HG02678 (cell line): ENCODE measurements at regions not wholly inside any gene's neighbourhood (a gene's known extent, or its start where the extent isn't known, plus 50 kb on each side); places are given as distances from the start of the nearest gene placed in this dataset.

Source experiments
- ATAC-seq: cut with Tn5 transposase; IDR thresholded peaks from one replicate; pipeline ENCODE4 v1.9.1; 2021; ENCODE audit warnings: mild to moderate bottlenecking, moderate library complexity; ENCODE audit not compliant: unreplicated experiment

DNA sequence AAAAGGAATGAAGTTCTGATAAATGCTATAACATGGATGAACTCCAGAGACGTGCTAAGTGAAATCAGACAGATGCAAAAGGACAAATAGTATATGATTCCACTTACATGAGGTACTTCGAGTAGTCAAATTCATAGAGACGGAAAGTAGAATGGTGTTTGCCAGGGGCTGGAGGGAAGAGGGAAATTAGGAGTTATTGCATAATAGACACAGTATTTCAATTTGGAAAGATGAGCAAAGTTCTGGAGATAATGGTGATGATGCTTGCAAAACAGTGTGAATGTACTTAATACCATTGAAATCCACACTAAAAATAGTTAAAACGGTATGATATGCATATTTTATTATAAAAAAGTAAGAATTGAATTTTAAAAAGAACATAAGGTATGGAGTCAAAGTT, 84.9 kb upstream of the STXBP5 start:
- no peak for ATAC-seq

DNA sequence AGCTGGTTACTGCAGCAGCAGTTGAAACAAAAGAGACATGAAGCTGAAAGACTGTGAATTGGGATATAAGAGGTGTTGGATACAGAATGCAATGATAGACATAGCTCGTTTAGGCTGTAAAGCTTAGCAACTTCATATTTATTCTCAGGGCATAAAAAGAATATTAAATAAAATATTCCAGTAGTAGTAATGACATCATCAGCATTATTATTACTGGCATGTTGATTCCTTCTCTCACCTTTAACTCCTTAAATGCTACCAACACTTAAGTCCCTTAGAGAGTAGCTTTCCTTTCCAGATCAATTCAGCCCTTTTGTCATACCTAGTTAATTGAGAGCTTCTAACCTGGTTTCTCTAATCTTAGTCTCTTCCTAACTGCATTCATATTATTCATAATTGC, 81.4 kb upstream of the STXBP5 start:
- ATAC-seq = no peak

DNA sequence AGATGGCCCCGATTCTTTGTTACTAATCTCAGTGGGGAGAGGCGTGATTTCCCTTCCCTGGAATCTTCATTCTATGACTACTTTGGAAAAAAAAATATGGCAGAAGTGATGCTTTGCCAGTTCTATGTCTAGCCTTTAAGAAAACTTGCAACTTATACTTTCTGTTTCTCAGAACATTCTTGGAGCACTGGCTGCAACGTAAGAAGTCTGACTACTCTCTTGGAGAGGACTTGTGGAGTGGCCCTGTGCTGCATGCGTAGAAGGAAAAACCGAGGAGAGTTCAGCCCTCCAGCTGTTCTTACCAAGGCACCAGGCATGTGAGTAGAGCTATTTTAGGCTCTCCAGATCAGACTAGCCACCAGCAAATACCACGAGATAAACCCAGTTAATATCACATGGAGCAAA, 77.6 kb upstream of the STXBP5 start:
- ATAC-seq = no peak

DNA sequence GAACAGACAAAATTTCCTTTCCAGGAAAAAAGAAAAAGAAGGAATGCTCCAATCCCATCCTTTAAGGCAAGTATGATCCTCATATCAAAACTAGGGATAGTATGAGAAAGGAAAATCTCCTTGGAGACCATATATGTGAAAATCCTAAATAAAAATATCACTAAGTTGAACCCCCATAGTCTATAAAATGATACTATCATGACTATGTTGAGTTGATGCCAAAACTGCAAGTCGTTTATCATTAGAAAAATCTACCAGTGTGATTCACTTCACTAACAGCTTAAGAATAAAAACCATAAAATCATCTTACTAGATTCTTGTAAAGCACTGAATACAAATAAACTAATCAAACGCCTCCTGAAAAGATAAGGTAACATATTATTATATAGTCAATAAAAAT, 76.6 kb upstream of the STXBP5 start:
- ATAC-seq = no peak

DNA sequence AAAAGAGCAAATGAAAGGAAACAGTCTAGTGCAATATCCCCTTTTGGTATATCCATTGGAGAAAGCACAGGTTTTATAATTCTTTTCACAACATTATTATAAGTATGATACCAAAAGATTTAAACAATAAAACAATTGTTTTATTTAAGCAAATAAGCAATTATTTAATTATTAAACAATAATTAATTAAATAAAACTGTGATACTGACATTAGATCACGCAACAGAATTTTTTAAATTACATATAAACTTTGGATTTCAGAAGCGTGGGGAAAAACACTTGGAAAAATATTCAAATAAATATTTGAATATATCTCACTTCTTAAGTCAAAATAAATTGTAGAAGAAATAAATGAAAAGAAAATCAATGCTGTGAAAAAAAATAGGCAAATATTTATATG, 76.2 kb upstream of the STXBP5 start:
- no peak for ATAC-seq

DNA sequence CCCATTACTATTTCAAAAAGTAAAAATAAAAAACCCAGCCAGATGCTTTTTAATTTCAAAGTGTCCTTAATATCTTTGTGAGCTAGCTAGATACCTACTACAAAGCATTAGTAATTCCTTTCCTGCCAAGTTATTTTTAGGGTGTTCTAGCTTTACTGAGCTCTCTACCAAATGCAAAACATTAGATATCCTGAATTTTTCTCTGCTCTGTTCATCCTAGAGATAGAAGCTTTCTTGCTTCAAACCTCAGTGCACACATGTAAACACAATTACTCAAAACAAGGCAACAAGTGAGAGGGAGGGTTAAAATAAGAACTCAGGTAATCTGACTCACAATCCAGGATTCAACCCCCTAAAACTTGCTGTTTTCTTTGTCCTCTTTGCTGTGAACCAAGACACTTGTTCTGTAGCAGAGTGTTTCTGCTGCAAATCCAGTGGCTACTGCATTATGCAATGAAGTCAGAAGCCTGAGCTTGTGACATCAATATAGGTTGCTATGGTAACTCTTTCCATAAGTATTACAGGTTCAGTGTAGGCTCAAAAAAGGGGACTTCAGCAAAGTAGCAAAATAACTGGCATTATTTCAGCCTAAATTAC, 72.6 kb upstream of the STXBP5 start:
- ATAC-seq = no peak

DNA sequence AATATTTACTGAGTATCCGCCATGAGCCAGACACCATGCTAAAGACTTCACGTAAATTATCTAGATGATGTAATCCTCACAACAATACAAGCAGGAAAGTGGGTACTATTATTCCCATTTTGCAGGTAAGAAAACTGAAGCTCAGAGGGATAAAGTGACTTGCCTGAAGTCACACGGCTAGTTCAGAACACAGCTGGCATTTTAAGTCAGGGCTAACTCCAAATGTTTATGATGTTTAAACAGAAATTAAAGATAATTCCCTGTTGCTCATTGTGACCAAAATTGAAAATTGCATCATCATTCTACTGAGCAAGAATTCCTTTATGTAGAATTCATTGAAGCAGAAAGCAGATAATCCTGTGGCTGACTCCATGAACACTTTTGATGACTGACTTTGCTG, 71.3 kb upstream of the STXBP5 start:
- no peak for ATAC-seq

DNA sequence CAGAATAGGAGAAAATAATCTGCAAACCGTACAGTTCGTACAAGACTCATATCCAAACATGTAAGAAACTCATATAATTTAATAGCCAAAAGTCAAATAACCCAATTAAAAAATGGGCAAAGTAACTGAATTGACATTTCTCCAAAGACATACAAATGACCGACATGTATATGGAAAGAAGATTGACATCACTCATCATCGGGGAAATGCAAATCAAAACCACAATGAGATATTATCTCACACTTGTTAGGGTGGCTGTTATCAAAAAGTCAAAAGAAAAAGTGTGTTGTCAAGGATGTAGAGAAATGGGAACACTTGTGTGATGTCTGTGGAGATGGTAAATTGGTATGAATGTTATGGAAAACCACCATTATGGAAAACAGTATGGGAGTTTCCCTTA, 70.5 kb upstream of the STXBP5 start:
- no peak for ATAC-seq

DNA sequence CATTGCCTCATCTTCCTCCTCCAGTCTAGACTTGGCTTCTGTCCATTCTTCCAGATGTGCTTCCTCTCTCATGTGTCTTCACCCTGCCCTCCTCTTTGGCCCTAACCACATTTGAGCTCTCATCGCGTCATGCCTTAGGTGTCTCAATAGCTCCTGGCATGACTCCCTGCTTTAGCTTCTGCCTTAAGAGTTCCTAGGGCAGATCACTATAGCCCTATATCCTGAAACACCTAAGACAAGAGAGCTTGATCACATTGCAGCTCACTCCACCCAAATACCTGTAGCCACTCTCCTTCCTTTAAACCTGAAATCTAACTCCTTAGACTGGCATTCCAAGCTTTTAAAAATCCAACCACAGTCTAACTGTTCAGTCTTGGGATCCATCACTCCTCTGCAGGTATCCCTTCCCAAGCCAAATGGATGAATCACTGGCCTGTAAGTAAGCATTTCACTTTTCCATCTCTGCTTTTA, 69.0 kb upstream of the STXBP5 start:
- no peak for ATAC-seq

DNA sequence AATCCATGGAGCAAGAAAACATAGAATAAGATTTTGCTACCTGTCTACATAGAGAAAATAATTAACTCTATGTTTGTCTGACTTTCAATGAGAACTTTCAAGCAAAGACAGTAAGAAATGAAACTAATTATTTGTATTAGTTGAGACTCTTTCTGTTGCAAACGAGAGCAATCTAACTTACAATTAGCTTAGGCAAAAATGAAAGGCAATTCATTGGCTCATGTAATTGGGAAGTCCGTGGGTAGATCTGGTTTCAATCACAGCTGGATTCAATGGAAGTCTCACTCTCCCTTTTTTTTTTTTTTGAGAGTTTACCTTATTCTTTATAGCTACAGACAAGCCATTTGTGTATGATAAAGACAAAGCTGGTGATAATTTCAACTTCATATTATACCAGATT, 68.2 kb upstream of the STXBP5 start:
- no peak for ATAC-seq

DNA sequence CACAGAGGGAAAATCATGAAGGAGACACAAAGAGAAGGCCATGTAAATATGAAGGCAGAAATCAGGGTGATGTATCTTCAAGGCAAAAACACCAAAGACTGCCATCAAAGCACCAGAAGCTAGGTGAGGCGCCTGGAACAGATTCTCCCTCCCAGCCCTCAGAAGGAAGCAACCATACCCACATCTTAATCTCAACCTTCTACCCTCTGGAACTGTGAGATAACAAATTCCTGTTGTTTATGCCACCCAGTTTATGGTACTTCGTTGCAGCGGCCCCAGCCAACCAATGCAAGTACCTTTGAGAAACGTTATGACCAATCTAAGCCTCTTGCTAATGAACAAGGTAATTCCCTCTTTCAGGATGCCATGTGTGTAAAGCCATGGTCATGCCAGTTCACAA, 66.2 kb upstream of the STXBP5 start:
- ATAC-seq = no peak

DNA sequence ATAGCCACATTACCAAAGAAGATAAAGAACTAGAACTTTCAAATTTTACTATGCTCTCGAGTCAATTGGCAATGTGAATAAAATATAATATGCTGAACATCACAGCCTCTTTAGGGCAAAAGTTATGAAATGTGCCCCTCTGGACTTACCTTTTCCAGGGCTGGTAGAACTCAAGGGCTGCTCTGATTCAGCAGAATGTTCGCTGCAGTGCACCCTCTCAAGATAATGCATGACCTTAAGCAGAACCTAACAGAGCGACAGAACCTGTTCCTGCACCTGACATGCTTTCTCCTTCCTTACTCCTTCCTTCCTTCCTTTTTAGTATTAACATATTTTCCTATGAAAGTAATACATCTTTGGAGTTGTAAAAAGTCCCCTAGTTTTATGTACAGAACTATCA, 65.4 kb upstream of the STXBP5 start:
- ATAC-seq = no peak

DNA sequence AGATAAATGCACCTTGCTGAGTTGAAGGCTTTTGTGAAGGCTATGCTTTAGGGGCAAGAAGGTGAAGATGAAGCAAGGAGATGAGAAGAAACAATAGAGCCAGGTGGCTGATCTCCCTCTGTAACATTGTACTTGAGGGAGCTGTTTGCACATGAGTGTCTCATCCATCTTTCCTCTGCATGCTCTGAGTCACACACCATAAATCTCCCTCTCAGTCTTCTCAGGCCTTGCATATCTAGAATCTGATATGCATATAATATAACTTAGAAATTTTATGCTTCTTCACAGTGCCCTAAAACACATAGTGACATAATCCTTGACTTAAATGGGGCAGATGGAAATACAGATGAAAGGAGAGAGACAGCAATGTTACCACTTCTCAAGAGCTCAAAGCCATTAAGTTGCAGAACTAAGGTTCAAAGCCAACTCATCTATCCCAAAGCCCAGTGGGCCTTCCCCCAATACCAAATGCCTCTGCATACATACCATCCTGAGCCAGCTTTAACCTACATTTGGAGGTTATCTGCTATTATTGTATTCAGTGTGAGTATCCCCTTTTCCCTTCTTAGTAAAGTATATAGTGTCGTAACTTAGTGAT, 62.4 kb upstream of the STXBP5 start:
- ATAC-seq = no peak

DNA sequence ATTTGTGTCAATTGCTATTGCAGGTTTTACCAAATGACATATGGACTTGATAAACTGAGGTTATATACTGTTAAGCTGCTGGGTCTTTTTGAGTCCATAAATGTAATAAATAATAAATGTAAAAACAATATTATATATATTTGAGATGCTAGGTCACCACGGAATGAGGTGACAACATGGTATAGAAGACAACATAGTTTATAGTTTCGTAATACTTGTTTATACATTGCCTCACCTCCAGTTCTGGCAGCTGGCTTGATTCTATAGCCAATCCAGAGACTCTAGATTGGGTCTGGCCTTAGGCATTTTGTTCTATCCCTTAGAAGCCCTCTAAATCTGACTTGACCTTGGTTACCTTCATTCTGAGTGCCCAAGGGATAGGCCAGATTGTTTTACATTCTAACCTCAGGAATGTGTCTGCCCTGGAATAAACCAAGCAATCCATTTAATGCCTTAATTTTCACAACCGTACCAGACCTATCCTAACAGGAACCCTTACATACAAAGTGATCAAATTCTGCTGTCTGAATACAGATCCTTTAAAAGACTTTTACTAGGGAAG, 61.5 kb upstream of the STXBP5 start:
- no peak for ATAC-seq

DNA sequence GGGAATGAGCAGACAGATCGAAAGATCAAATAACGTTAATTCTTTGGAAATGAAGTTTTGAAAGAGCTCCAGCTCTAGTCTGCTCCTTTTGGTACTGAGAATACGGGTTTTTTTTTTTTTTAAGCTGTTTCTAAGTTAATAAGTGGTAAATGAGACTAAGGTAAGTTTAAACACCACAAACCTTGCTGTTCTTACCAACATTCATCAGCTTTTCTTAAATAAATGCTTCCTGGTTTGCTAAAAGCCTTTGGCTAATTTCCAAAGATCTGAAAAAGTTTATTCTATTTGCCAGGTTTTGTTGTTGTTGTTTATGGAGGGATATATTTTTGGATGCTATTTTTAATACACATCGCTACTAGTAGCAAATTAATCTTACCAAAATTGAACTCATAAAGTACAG, 55.1 kb upstream of the STXBP5 start:
- no peak for ATAC-seq

DNA sequence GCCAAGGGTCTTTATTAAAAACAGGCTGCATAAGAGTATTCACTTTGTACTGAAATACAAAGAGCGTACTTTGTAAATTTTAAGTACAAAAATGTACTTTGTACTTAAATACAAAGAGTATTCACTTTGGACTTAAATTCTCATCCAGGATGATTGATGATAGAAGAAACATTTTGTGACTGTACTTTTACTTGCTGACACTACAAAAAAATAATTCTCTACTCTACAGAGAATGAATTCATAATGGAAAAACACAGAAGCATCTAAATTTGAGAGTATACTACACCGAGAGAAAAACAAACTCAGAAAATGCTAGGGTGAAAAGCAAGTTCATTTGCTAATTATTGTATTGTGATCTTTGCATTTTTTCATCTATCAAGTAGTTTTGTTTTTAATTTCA, 54.4 kb upstream of the STXBP5 start:
- no peak for ATAC-seq

DNA sequence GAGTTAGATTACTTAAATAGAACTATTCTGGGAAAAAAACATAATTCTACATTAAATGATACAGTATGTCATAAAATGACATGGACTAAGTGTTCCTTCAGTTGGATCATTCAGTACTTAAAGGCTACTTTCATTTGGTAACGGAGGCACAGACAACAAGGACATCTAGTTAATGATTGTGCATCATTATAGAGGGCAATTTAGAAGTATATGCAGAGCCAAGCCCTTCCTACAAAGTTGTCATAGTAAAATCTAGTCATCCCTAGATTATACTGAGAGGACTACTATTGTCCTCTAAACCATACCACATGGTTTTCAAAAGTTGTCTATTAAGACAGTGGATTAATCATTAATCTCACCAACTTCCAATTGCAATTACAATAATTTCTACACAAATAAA, 53.9 kb upstream of the STXBP5 start:
- no peak for ATAC-seq
